Vagina (tissue), 2 donors: ENCODE measurements at regions not wholly inside any gene's neighbourhood (a gene's known extent, or its start where the extent isn't known, plus 50 kb on each side); places are given as distances from the start of the nearest gene placed in this dataset.

Experiments
- POLR2A ChIP-seq, 2 donors: fragments of 450-650 bp; IDR thresholded peaks; one replicate each; pipeline ENCODE4 v1.6.1; 2017; ENCODE audit warnings: antibody characterized with exemption in 2 of 2, mild to moderate bottlenecking in 2 of 2, moderate library complexity in 2 of 2
- POLR2AphosphoS5 ChIP-seq, 2 donors: sonication (generic); formaldehyde crosslinking; IDR thresholded peaks; one replicate each; pipeline ENCODE4 v1.9.0; 2017; ENCODE audit warnings: antibody characterized with exemption in 2 of 2, mild to moderate bottlenecking in 2 of 2, low read depth in 1 of 2; ENCODE audit not compliant: insufficient read depth in 1 of 2
- TF ChIP-seq, protein P1 (sequence below), 3 experiments: fragments of 450-650 bp in 2 of 3; fragments of 200-600 bp in 1 of 3; sonication (generic) in 1 of 3; IDR thresholded peaks; one replicate each; pipeline ENCODE4 v1.5.1; 2017 to 2019; ENCODE audit warnings: antibody characterized with exemption in 3 of 3, mild to moderate bottlenecking in 2 of 3, moderate library complexity in 2 of 3

DNA sequence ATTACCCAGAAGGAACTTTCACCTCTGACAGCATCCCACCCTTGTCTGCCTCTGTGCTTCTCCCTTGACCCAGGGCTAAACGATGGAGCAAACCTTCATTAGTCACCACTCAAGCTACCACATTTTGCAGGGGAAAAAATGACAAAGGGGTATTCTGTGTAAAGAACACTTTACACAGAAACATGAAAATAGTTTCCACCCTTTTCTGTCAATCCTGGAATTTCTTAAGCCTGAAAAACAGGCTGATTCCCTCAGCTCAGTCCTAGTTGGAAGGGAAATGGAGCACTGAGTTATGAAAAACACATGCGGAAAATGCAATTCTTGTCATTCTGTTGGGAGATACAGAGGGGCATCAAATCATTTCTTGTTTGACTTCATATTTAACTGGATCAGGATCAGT lies 175.0 kb upstream of the HNRNPA3 start:
- TF ChIP-seq POLR2A (IDR thresholded peaks at IDR 0.05) (no peak), POLR2AphosphoS5 (IDR thresholded peaks at IDR 0.05; ENCODE audit: insufficient read depth in 1 of 2, low read depth in 1 of 2) (no peak)
- TF ChIP-seq, protein P1, sequence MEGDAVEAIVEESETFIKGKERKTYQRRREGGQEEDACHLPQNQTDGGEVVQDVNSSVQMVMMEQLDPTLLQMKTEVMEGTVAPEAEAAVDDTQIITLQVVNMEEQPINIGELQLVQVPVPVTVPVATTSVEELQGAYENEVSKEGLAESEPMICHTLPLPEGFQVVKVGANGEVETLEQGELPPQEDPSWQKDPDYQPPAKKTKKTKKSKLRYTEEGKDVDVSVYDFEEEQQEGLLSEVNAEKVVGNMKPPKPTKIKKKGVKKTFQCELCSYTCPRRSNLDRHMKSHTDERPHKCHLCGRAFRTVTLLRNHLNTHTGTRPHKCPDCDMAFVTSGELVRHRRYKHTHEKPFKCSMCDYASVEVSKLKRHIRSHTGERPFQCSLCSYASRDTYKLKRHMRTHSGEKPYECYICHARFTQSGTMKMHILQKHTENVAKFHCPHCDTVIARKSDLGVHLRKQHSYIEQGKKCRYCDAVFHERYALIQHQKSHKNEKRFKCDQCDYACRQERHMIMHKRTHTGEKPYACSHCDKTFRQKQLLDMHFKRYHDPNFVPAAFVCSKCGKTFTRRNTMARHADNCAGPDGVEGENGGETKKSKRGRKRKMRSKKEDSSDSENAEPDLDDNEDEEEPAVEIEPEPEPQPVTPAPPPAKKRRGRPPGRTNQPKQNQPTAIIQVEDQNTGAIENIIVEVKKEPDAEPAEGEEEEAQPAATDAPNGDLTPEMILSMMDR (IDR thresholded peaks at IDR 0.05): no peak
